ENCODE measurements at regions not wholly inside any gene's neighbourhood (a gene's known extent, or its start where the extent isn't known, plus 50 kb on each side); places are given as distances from the start of the nearest gene placed in this dataset.

- Histone ChIP-seq H3K23ac (ENCODE audit: insufficient read length) (no peak overlapping the region), H3K18ac (ENCODE audit: extremely low read depth, low read length) (no peak overlapping the region), H3K79me1 (ENCODE audit: low read depth, low read length) (no peaks in the 10 kb centered on the region), H4K5ac (ENCODE audit: insufficient read length, low read depth, low read length) (no peak overlapping the region), H2BK5ac (ENCODE audit: low read depth, low read length) (no peak overlapping the region), H2BK20ac (ENCODE audit: low read length) (no peak overlapping the region), H2BK120ac (replicated peaks; ENCODE audit: low read depth, low read length) (no peak overlapping the region), H3K9ac (replicated peaks in 1 of 4; ENCODE audit: extremely low read depth in 1 of 4, low read depth in 3 of 4, low read length in 3 of 4) (no peak overlapping the region), H2BK12ac (ENCODE audit: low read depth, low read length) (no peak overlapping the region), H3K79me2 (ENCODE audit: control insufficient read depth in 1 of 2, insufficient read depth in 2 of 2, low read length in 2 of 2) (no peaks in the 10 kb centered on the region), H3K14ac (ENCODE audit: insufficient read length) (no peak overlapping the region), H3K9me3 (ENCODE audit: insufficient read depth in 2 of 2, low read depth in 1 of 2, low read length in 1 of 2) (no peaks in the 10 kb centered on the region), H2AK5ac (ENCODE audit: low read depth, low read length) (no peak overlapping the region), H3K4me1 (replicated peaks in 1 of 4; ENCODE audit: control insufficient read depth in 3 of 4, insufficient read depth in 4 of 4, low read length in 3 of 4) (peaks cover 11 to 17% (median 12%) of the 10 kb centered on the region in 4 experiments; a peak in 6 of 7 replicates), H3K4me3 (ENCODE audit: extremely low read depth in 1 of 4, insufficient read depth in 2 of 4, low read depth in 3 of 4, low read length in 4 of 4) (no peak overlapping the region; a peak in 1 of 8 replicates), H4K91ac (replicated peaks; ENCODE audit: insufficient read length, low read length) (no peak overlapping the region), H3K27me3 (replicated peaks in 1 of 4; ENCODE audit: control insufficient read depth in 3 of 4, extremely low read depth in 1 of 4, insufficient read depth in 3 of 4, low read length in 3 of 4) (peaks cover 46 to 95% (median 86%) of the 10 kb centered on the region in 4 experiments), H3K27ac (ENCODE audit: low read depth, low read length) (no peak overlapping the region), H3K36me3 (ENCODE audit: control insufficient read depth in 2 of 4, insufficient read depth in 4 of 4, low read length in 3 of 4) (no peaks in the 10 kb centered on the region), H3K4me2 (ENCODE audit: insufficient read depth in 1 of 2, low read depth in 2 of 2, low read length in 2 of 2) (no peak overlapping the region), H3K4ac (replicated peaks; ENCODE audit: insufficient read length, low read depth, low read length) (no peak overlapping the region), H3K23me2 (ENCODE audit: low read depth, low read length) (no peaks in the 10 kb centered on the region), H4K8ac (ENCODE audit: extremely low read depth, insufficient read depth, low read length) (no peak overlapping the region), H2BK15ac (ENCODE audit: low read length) (no peak overlapping the region), H2AFZ (ENCODE audit: low read length) (no peak overlapping the region), H4K20me1 (replicated peaks in 1 of 2; ENCODE audit: control insufficient read depth in 1 of 2, insufficient read depth in 2 of 2, low read length in 2 of 2) (peaks cover 0 to 10% of the 10 kb centered on the region in 2 experiments), H3K56ac (replicated peaks; ENCODE audit: insufficient read length, low read depth, low read length) (no peak overlapping the region)
- DNase-seq (ENCODE audit: low read depth in 1 of 2, low spot score in 2 of 2) (no peak), FAIRE-seq (no peak)
- ChIA-PET CTCF (ENCODE audit: partially characterized antibody) (interaction anchor here (0.6 to 1.2 kb wide), 2 partner anchors 103 to 916 kb away, joined by 3 read pairs; no protein-coding TSS in a partner anchor), POLR2A (ENCODE audit: partially characterized antibody) (no interaction called here)
- TF ChIP-seq KDM4A (IDR thresholded peaks at IDR 0.05; ENCODE audit: low read depth, low read length, severe bottlenecking) (no peak), HDAC6 (IDR thresholded peaks at IDR 0.05; ENCODE audit: low read depth, low read length) (no peak), CEBPB (IDR thresholded peaks at IDR 0.05; ENCODE audit: low read depth, low read length) (no peak), SIX5 (IDR thresholded peaks at IDR 0.05; ENCODE audit: low read depth, low read length) (no peak), FOSL1 (IDR thresholded peaks at IDR 0.05; ENCODE audit: insufficient read depth, low read depth, low read length) (no peak), ZNF274 (IDR thresholded peaks at IDR 0.05; ENCODE audit: borderline replicate concordance, extremely low read depth, low read length) (no peak), SUZ12 (IDR thresholded peaks at IDR 0.05; ENCODE audit: low read length) (no peak), TAF7 (optimal IDR thresholded peaks at IDR 0.05; ENCODE audit: borderline replicate concordance, low read depth, low read length) (no peak), TEAD4 (IDR thresholded peaks at IDR 0.05; ENCODE audit: low read depth, low read length) (no peak), EGR1 (IDR thresholded peaks at IDR 0.05; ENCODE audit: borderline replicate concordance, low read depth, low read length) (no peak), CTCF (IDR thresholded peaks at IDR 0.05; ENCODE audit: control extremely low read depth in 1 of 3, insufficient read depth in 1 of 3, low read depth in 1 of 3, low read length in 3 of 3) (no peak), SP4 (IDR thresholded peaks at IDR 0.05; ENCODE audit: low read length) (no peak)
- TF ChIP-seq, protein P1, sequence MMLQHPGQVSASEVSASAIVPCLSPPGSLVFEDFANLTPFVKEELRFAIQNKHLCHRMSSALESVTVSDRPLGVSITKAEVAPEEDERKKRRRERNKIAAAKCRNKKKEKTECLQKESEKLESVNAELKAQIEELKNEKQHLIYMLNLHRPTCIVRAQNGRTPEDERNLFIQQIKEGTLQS (IDR thresholded peaks at IDR 0.05; ENCODE audit: insufficient read depth, low read depth, low read length): no peak
These were observed 204.9 kb downstream of the EPM2A start for GRCh38 chr6:145530454-145530853.

Data from H1 (cell line).